Loucy (cell line): ENCODE measurements at regions not wholly inside any gene's neighbourhood (a gene's known extent, or its start where the extent isn't known, plus 50 kb on each side); places are given as distances from the start of the nearest gene placed in this dataset.

Experiments
- EZH2phosphoT487 ChIP-seq: fragments of 200-600 bp; IDR thresholded peaks from 2 replicates; pipeline ENCODE4 v1.6.1; 2018; ENCODE audit warnings: antibody characterized with exemption, mild to moderate bottlenecking, moderate library complexity, borderline replicate concordance
- TF ChIP-seq, protein P1 (sequence below): fragments of 200-600 bp; sonication (generic); conservative IDR thresholded peaks from 2 replicates; pipeline ENCODE4 v1.5.1; 2014; ENCODE audit warnings: mild to moderate bottlenecking, antibody characterized with exemption, low read length

DNA sequence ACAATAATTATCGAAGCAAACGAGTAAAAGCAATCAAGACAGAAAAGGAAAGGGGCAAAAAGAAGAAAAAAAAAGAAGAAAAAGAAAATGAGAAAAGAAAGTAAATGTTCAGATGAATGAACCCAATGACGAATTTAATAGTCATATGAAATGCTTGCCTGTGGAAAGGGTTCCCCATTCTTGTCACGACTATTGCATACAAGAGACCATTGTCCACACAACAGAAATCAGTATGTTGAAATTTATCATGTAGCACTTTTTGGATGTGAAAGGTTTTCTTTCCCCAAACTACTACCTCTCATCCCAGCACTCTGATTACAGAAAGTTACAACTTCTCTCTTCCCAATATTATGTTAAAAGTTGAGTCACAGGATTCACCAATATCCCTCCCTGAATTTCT lies 162.4 kb downstream of the ZDHHC21 start:
- TF ChIP-seq, protein P1, sequence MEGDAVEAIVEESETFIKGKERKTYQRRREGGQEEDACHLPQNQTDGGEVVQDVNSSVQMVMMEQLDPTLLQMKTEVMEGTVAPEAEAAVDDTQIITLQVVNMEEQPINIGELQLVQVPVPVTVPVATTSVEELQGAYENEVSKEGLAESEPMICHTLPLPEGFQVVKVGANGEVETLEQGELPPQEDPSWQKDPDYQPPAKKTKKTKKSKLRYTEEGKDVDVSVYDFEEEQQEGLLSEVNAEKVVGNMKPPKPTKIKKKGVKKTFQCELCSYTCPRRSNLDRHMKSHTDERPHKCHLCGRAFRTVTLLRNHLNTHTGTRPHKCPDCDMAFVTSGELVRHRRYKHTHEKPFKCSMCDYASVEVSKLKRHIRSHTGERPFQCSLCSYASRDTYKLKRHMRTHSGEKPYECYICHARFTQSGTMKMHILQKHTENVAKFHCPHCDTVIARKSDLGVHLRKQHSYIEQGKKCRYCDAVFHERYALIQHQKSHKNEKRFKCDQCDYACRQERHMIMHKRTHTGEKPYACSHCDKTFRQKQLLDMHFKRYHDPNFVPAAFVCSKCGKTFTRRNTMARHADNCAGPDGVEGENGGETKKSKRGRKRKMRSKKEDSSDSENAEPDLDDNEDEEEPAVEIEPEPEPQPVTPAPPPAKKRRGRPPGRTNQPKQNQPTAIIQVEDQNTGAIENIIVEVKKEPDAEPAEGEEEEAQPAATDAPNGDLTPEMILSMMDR: no peak
- no peak for TF ChIP-seq EZH2phosphoT487
